Lung (tissue), 11 donors: ENCODE measurements at regions not wholly inside any gene's neighbourhood (a gene's known extent, or its start where the extent isn't known, plus 50 kb on each side); places are given as distances from the start of the nearest gene placed in this dataset.

Source experiments
- ATAC-seq: fragments of 200-7000 bp; cut with Tn5 transposase; one replicate; pipeline ENCODE4 v1.9.1; 2020; ENCODE audit warnings: moderate number of reproducible peaks; ENCODE audit not compliant: insufficient read depth, low FRiP score
- DNase-seq, 3 donors: peaks; one replicate each; pipeline ENCODE4 v3.0.0-alpha.2; 2013 to 2017
- H3K27ac ChIP-seq, 2 donors: one replicate each; pipeline ENCODE4 v1.5.1; 2013; ENCODE audit warnings: mild to moderate bottlenecking in 2 of 2, moderate library complexity in 2 of 2, control low read depth in 1 of 2, inconsistent platforms in 1 of 2, low read depth in 1 of 2, low read length in 1 of 2
- H3K27me3 ChIP-seq, 3 donors: one replicate each; pipeline ENCODE4 v1.5.1; 2013; ENCODE audit warnings: low read length in 2 of 3; ENCODE audit not compliant: control insufficient read depth in 3 of 3, insufficient read depth in 3 of 3
- H3K36me3 ChIP-seq, 4 donors: one replicate each; pipeline ENCODE4 v1.5.1; 2013; ENCODE audit warnings: low read length in 4 of 4, mild to moderate bottlenecking in 1 of 4, moderate library complexity in 1 of 4; ENCODE audit not compliant: control insufficient read depth in 4 of 4, insufficient read depth in 4 of 4
- H3K4me1 ChIP-seq, 5 donors: one replicate each; pipeline ENCODE4 v1.5.1; 2013; ENCODE audit warnings: low read length in 5 of 5, mild to moderate bottlenecking in 2 of 5, moderate library complexity in 1 of 5; ENCODE audit not compliant: control insufficient read depth in 5 of 5, insufficient read depth in 5 of 5
- H3K4me3 ChIP-seq: one replicate; pipeline ENCODE4 v1.5.1; 2013; ENCODE audit warnings: mild to moderate bottlenecking, control low read depth, moderate library complexity
- H3K9ac ChIP-seq, 2 donors: one replicate each; pipeline ENCODE4 v1.5.1; 2013; ENCODE audit warnings: low read length in 2 of 2, control low read depth in 1 of 2; ENCODE audit not compliant: insufficient read depth in 1 of 2
- H3K9me3 ChIP-seq, 4 donors: one replicate each; pipeline ENCODE4 v1.5.1; 2013; ENCODE audit warnings: low read length in 3 of 4, mild to moderate bottlenecking in 1 of 4, moderate library complexity in 1 of 4; ENCODE audit not compliant: control insufficient read depth in 4 of 4, insufficient read depth in 3 of 4
- CTCF ChIP-seq: IDR thresholded peaks from 2 replicates; pipeline ENCODE4 v1.5.1; 2012; ENCODE audit warnings: mild to moderate bottlenecking; ENCODE audit errors: control extremely low read depth, extremely low read depth
- WGBS, 2 donors: extraction: QIAGEN DNeasy Blood & Tissue Kit; methylation state at CpG; one replicate each; pipeline ENCODE4 v1.1.7; 2013; 5-methylcytosine and 5-hydroxymethylcytosine counted together
- donor health status: control.
- donor health status: control.
- donor health status: Bipolar disorder and iron deficiency.
- donor health status: healthy.
- donor health status: DM: yes; HTN: yes; CAD: no.

DNA sequence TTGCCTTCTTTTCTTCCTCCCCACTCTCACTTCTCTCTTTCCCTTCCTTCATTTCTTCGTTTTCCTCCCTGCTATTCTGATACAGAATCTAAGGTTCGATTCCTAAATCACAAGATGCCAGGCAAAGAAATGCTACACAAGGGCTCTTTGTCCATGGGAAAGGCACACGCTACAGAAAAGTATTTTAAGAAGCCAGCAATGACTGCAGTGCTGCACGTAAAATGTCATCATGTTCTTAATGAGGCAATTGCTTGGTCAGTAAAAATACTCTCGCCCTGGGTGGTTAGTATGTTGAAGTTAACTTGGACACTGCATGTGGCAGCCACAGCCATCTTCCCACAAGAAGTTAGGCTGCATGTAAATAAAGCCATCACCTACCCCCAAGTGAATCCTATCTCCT, 178.4 kb downstream of the DHX15 start:
- no peak for DNase-seq
- Histone ChIP-seq H3K9ac (no peak overlapping the region), H3K9me3 (peaks cover 0 to 4% (median 0%) of the 10 kb centered on the region in 4 donors), H3K36me3 (no peaks in the 10 kb centered on the region), H3K27ac (no peak overlapping the region), H3K4me3 (no peak overlapping the region), H3K27me3 (no peaks in the 10 kb centered on the region), H3K4me1 (peaks cover 0 to 4% (median 0%) of the 10 kb centered on the region in 5 donors)
- TF ChIP-seq CTCF, result no peak
- no peak for ATAC-seq
- 86 to 89% methylated on average over 5 of the region's 5 CpGs for WGBS, 2 donors

DNA sequence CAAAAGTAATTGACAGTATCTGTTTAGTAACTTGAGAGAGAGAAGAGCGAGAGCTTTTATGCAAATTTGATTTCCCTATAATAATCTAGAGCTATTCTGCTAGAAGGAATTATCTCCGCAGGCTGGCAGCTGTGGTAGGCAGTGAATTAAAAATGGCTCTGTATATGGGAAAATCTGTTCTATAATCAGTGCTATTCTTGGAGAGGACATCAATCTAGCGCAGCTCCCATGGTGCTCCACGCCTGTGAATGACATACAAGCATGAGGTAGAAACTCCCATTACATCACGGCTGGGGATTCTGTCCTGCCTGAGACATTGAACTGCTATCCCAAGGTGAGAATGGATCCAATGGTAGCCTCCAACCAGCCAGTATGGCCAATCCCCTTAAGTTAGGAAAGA, 179.0 kb downstream of the DHX15 start:
- Histone ChIP-seq H3K9me3 (peaks cover 0 to 4% (median 0%) of the 10 kb centered on the region in 4 donors), H3K4me3 (no peak overlapping the region), H3K4me1 (peaks cover 0 to 4% (median 0%) of the 10 kb centered on the region in 5 donors), H3K27ac (no peak overlapping the region), H3K27me3 (no peaks in the 10 kb centered on the region), H3K36me3 (no peaks in the 10 kb centered on the region), H3K9ac (no peak overlapping the region)
- no peak for TF ChIP-seq CTCF
- DNase-seq (no peak), ATAC-seq (no peak)
- 92 to 93% methylated on average over 5 of the region's 5 CpGs for WGBS, 2 donors

DNA sequence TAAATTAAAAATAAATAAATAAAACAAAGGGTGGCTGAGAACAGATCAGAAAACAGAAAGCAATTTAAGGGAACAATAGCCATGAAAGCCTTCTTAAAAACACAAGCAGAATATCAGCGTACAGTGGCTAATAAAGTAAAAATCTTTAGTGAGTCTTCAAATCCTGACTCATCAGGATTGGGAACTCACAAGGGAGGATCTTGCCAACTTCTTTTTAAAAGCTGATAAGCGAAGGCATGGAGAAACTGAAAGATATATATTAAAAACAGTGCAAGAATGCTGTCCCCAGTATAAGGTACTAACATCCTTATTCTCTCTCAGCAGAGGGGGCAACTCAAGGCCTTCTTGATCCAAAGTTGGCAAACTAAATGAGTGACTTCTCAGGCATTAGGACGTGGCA, 180.1 kb downstream of the DHX15 start:
- H3K9ac ChIP-seq, result no peak overlapping the region
- ATAC-seq, result no peak
- no peak overlapping the region for H3K27ac ChIP-seq
- no peaks in the 10 kb centered on the region for H3K27me3 ChIP-seq
- no peak for TF ChIP-seq CTCF
- H3K4me1 ChIP-seq, result peaks cover 0 to 4% (median 0%) of the 10 kb centered on the region in 5 donors
- no peak overlapping the region for H3K4me3 ChIP-seq
- peaks cover 0 to 4% (median 0%) of the 10 kb centered on the region in 4 donors for H3K9me3 ChIP-seq
- DNase-seq, result peak in 1 of 3 donors; percentile 58
- 77 to 90% methylated on average over 3 of the region's 3 CpGs for WGBS, 2 donors
- no peaks in the 10 kb centered on the region for H3K36me3 ChIP-seq

GRCh38 chr4:24403265-24403664, 181.1 kb downstream of the DHX15 start:
- DNase-seq (no peak), ATAC-seq (no peak)
- H3K9me3 ChIP-seq, result no peaks in the 10 kb centered on the region
- no peaks in the 10 kb centered on the region for H3K36me3 ChIP-seq
- no peaks in the 10 kb centered on the region for H3K27me3 ChIP-seq
- H3K4me1 ChIP-seq, result peaks cover 0 to 4% (median 0%) of the 10 kb centered on the region in 5 donors
- no peak overlapping the region for H3K27ac ChIP-seq
- H3K4me3 ChIP-seq, result no peak overlapping the region
- WGBS, 2 donors, result 92 to 93% methylated on average over 5 of the region's 5 CpGs
- no peak overlapping the region for H3K9ac ChIP-seq
- no peak for TF ChIP-seq CTCF
